ENCODE measurements at regions not wholly inside any gene's neighbourhood (a gene's known extent, or its start where the extent isn't known, plus 50 kb on each side); places are given as distances from the start of the nearest gene placed in this dataset.
"Not testable (repeated sequence)": the region's sequence is repeated elsewhere in the genome, so short reads cannot be mapped to it uniquely, and the experiment has no call there.

- DNase-seq, result no peak
These were observed 74.7 kb upstream of the SNTG2 start for GRCh38 chr2:875687-876615.

GRCh38 chr2:873651-874580, 76.7 kb upstream of the SNTG2 start:
- no peak for DNase-seq

- DNase-seq, result no peak
These were observed 77.6 kb upstream of the SNTG2 start for GRCh38 chr2:873027-873426.

GRCh38 chr2:871926-872680, 78.5 kb upstream of the SNTG2 start:
- DNase-seq, result no peak

GRCh38 chr2:871175-871727, 79.4 kb upstream of the SNTG2 start:
- no peak for DNase-seq

- DNase-seq, result no peak
These were observed 80.2 kb upstream of the SNTG2 start for GRCh38 chr2:870426-870825.

- no peak for DNase-seq
These were observed 80.8 kb upstream of the SNTG2 start for GRCh38 chr2:869894-870293.

GRCh38 chr2:869357-869871, 81.2 kb upstream of the SNTG2 start:
- DNase-seq, result no peak

- not testable (repeated sequence) for DNase-seq
These were observed 81.8 kb upstream of the SNTG2 start for GRCh38 chr2:868857-869256.

GRCh38 chr2:867296-867695, 83.4 kb upstream of the SNTG2 start:
- no peak for DNase-seq

- no peak for DNase-seq
These were observed 83.8 kb upstream of the SNTG2 start for GRCh38 chr2:866887-867286.

GRCh38 chr2:866009-866680, 84.5 kb upstream of the SNTG2 start:
- no peak for DNase-seq

GRCh38 chr2:864501-865106, 86.0 kb upstream of the SNTG2 start:
- DNase-seq, result no peak

GRCh38 chr2:863732-864450, 86.8 kb upstream of the SNTG2 start:
- no peak for DNase-seq

GRCh38 chr2:862731-863466, 87.8 kb upstream of the SNTG2 start:
- no peak for DNase-seq

GRCh38 chr2:862355-862687, 88.3 kb upstream of the SNTG2 start:
- DNase-seq, result no peak

- no peak for DNase-seq
These were observed 88.8 kb upstream of the SNTG2 start for GRCh38 chr2:861655-862354.

GRCh38 chr2:860259-860855, 90.3 kb upstream of the SNTG2 start:
- DNase-seq, result no peak

- DNase-seq, result no peak
These were observed 92.0 kb upstream of the SNTG2 start for GRCh38 chr2:858646-859045.
